HFFc6 (cell line): ENCODE measurements at regions not wholly inside any gene's neighbourhood (a gene's known extent, or its start where the extent isn't known, plus 50 kb on each side); places are given as distances from the start of the nearest gene placed in this dataset.

ENCODE experiments used
- DNase-seq: peaks from one replicate; pipeline ENCODE4 v3.0.0-alpha.2; 2018
- H3K27ac Mint-ChIP-seq: 2 replicates; pipeline ENCODE4 v1.8.0; 2020; ENCODE audit warnings: mild to moderate bottlenecking, mixed read lengths
- H3K27me3 Mint-ChIP-seq: 2 replicates; pipeline ENCODE4 v1.8.0; 2021; ENCODE audit warnings: mild to moderate bottlenecking, moderate library complexity, mixed read lengths; ENCODE audit not compliant: insufficient read depth
- H3K36me3 Mint-ChIP-seq: 2 replicates; pipeline ENCODE4 v1.8.0; 2021; ENCODE audit warnings: low read depth, mixed read lengths
- H3K4me1 Mint-ChIP-seq: 2 replicates; pipeline ENCODE4 v1.8.0; 2020; ENCODE audit warnings: low read depth, mixed read lengths
- H3K4me3 Mint-ChIP-seq: 2 replicates; pipeline ENCODE4 v1.8.0; 2020; ENCODE audit warnings: mild to moderate bottlenecking, moderate library complexity, mixed read lengths
- H3K9me3 Mint-ChIP-seq: 2 replicates; pipeline ENCODE4 v1.8.0; 2020; ENCODE audit warnings: mild to moderate bottlenecking, mixed read lengths
- TF ChIP-seq, protein P1 (sequence below): fragments of 200-600 bp; sonication (generic); IDR thresholded peaks from 2 replicates; pipeline ENCODE4 v1.5.0; 2021; ENCODE audit warnings: antibody characterized with exemption, mild to moderate bottlenecking

DNA sequence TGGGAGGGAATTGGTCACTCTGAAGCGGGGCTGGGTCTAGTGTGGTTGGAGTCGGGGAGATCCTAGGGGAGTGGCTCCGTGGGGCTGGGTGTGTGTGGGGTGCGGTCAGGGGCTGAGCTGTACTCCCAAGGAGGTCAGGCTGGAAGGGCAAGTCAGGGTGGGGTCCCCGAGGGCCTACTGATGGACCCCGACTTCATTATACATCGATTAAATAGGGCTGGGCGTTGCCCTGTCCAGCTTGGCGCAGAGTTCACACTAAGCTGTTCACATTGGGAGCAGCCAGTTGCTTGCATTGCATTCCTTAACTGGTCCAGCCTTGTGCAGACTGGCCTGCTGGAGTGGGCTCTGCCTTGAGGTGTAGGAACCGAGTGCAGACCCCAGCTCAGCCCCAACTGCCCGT lies 131.2 kb downstream of the ASB1 start:
- Mint-ChIP-seq H3K27ac (no peak overlapping the region), H3K4me1 (no peaks in the 10 kb centered on the region), H3K9me3 (peaks cover 3% of the 10 kb centered on the region), H3K4me3 (no peak overlapping the region), H3K27me3 (peaks cover 17% of the 10 kb centered on the region), H3K36me3 (no peaks in the 10 kb centered on the region)
- TF ChIP-seq, protein P1, sequence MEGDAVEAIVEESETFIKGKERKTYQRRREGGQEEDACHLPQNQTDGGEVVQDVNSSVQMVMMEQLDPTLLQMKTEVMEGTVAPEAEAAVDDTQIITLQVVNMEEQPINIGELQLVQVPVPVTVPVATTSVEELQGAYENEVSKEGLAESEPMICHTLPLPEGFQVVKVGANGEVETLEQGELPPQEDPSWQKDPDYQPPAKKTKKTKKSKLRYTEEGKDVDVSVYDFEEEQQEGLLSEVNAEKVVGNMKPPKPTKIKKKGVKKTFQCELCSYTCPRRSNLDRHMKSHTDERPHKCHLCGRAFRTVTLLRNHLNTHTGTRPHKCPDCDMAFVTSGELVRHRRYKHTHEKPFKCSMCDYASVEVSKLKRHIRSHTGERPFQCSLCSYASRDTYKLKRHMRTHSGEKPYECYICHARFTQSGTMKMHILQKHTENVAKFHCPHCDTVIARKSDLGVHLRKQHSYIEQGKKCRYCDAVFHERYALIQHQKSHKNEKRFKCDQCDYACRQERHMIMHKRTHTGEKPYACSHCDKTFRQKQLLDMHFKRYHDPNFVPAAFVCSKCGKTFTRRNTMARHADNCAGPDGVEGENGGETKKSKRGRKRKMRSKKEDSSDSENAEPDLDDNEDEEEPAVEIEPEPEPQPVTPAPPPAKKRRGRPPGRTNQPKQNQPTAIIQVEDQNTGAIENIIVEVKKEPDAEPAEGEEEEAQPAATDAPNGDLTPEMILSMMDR, result no peak
- DNase-seq, result no peak

DNA sequence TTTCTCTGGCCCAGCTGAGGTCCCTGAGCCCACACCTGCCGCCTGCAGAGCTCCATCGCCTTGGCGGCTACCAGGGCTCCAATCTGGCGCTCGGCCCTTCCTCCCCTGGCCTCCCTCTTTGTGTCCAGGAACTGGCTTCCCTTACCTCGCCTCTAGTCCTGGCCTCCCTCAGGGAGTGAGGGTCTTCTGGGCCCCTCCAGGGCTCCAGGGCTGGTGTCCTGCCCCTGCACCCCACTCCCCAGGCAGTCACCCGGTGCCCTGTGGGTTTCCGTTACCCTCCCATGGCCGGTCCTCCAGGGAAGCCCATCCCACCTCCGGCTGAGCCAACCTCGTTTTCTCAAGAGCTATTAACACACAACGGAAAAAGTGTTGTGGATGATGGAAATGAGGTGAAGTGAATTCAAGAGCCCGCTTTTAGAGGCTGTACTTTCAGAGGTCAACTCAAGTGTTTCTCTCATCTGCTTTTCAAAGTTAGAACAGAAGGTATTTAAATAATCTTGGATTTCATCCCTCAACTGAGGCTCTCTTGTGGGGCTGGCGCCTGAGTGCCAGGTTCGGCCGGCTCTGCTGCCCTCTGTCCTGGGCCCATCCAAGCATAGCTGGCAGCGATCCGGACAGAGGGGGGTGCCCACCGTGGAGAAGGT lies 131.9 kb downstream of the ASB1 start:
- Mint-ChIP-seq H3K4me3 (no peak overlapping the region), H3K27me3 (peaks cover 21% of the 10 kb centered on the region), H3K4me1 (no peaks in the 10 kb centered on the region), H3K27ac (no peak overlapping the region), H3K36me3 (no peaks in the 10 kb centered on the region), H3K9me3 (no peaks in the 10 kb centered on the region)
- TF ChIP-seq, protein P1, result no peak
- no peak for DNase-seq

DNA sequence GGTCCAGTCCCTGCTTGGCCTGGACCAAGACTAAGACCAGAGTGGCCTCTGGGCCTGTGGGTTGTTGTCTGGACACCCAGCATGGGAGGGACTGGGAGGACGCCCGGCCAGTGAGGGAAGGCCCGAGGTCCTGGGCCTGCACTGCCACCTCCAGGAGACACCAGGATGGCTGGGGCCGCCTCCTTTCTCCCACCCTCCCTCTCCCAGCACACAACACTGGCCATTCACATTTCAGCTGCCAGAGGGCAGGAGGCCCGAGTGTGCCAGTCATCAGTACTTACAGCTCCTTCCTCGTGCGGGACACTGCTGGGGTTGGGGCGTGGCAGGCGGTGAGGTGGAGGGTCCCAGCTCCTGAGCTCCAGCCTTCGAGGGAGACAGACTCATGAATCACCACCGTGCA lies 133.5 kb downstream of the ASB1 start:
- Mint-ChIP-seq H3K27me3 (peaks cover 25% of the 10 kb centered on the region), H3K4me3 (no peak overlapping the region), H3K36me3 (no peaks in the 10 kb centered on the region), H3K9me3 (no peaks in the 10 kb centered on the region), H3K27ac (no peak overlapping the region), H3K4me1 (no peaks in the 10 kb centered on the region)
- TF ChIP-seq, protein P1, result no peak
- DNase-seq, result no peak

DNA sequence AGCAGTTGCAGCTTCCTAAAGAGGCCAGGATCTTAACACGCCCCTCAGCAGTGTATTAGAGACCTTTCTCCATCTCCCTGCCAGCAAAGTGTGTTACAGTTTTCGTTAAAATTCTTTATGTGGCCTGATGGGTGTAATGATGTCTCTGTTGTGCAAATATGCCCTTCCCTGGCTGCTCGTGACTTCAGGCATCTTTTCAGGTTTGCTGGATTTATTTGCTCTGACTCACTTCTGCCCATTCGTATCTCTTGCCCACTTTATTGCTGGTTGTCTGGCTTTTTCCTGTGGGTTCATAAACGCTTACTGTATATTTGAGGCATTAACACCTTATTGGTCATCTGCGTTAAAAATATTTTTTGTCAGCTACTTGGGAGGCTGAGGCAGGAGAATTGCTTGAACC lies 134.5 kb downstream of the ASB1 start:
- no peaks in the 10 kb centered on the region for H3K4me1 Mint-ChIP-seq
- H3K9me3 Mint-ChIP-seq, result no peaks in the 10 kb centered on the region
- H3K27ac Mint-ChIP-seq, result no peak overlapping the region
- TF ChIP-seq, protein P1, result no peak
- DNase-seq, result no peak
- no peaks in the 10 kb centered on the region for H3K36me3 Mint-ChIP-seq
- peaks cover 26% of the 10 kb centered on the region for H3K27me3 Mint-ChIP-seq
- H3K4me3 Mint-ChIP-seq, result no peak overlapping the region

DNA sequence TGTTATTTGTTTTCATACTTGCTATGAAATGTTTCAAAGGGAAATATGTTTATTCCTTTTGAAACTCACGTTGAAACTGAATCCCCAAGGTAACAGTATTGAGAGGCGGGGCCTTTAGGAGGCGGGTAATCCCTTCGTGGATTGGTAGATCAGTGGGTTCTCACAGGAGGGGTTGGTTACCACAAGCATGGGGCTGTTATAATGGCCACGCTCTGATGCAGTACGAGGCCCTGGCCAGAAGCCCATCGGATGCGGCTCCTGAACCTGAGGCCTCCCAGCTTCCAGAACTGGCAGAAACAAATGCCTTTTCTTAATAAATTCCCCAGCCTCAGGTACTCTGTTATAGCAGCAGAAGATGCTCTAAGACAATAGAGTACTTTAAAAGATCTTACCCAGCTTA lies 135.7 kb downstream of the ASB1 start:
- Mint-ChIP-seq H3K4me1 (no peaks in the 10 kb centered on the region), H3K27me3 (peaks cover 27% of the 10 kb centered on the region), H3K27ac (no peak overlapping the region), H3K36me3 (no peaks in the 10 kb centered on the region), H3K9me3 (no peaks in the 10 kb centered on the region), H3K4me3 (no peak overlapping the region)
- TF ChIP-seq, protein P1, result no peak
- DNase-seq, result no peak

DNA sequence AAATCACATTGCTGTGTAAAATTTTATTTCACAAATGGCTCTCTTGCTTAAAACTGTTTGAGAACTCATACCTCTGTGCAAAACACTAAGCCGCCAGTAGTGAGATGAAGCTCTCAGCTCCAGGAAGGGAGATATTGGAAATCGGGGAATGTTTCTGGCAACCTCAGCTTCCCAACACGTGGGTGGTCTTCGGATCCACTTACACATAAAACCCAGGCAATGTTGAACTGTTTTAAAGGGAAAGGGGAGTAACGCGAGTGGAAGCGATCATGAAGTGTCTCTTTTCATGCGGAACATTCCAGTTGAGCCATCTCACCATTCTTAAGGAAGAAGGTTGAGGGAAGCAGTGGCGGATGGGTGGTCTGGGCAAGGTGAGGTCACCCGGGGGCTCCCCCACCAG lies 136.8 kb downstream of the ASB1 start:
- Mint-ChIP-seq H3K27me3 (peaks cover 28% of the 10 kb centered on the region), H3K36me3 (no peaks in the 10 kb centered on the region), H3K27ac (no peak overlapping the region), H3K9me3 (no peaks in the 10 kb centered on the region), H3K4me1 (no peaks in the 10 kb centered on the region), H3K4me3 (no peak overlapping the region)
- TF ChIP-seq, protein P1, result no peak
- DNase-seq, result no peak
